ENCODE measurements at regions not wholly inside any gene's neighbourhood (a gene's known extent, or its start where the extent isn't known, plus 50 kb on each side); places are given as distances from the start of the nearest gene placed in this dataset.

DNA sequence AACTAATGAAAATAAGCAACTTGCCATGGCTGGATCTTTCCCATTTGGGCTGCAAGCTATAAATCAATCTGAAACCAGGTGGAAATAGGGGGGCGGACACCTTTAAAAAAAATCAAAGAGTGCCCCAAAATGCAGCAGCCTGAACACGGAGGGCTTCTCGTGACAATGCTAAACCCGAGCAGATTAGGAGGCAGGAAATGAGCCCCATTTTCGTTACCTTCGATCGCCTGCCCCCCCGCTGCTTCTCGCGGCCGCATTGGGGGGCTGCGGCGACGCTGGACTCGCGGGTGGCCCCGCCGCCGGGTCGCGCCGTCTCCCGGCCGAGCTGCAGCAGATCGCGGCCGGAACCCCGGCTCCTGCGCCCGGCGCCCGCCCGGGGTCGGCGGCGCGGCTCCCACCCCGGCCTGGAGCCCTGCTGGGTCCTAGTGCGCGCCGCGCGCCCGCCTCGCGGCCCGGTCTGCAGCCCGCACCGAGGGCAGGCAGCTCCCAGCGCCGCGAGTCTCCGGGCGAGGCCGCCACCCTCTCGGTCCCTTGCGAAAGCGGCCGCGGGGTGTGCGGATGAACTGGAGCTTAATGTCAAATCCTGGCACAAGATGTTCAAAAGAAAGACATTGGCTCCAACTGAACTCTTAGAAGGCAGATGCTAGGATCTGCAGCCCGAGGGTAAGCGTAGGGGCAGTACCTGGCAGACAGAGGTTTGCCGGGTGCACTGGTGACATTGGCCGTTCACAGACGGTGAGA is 201.9 kb upstream of the FOXN3 start:
- TF ChIP-seq, protein P1, sequence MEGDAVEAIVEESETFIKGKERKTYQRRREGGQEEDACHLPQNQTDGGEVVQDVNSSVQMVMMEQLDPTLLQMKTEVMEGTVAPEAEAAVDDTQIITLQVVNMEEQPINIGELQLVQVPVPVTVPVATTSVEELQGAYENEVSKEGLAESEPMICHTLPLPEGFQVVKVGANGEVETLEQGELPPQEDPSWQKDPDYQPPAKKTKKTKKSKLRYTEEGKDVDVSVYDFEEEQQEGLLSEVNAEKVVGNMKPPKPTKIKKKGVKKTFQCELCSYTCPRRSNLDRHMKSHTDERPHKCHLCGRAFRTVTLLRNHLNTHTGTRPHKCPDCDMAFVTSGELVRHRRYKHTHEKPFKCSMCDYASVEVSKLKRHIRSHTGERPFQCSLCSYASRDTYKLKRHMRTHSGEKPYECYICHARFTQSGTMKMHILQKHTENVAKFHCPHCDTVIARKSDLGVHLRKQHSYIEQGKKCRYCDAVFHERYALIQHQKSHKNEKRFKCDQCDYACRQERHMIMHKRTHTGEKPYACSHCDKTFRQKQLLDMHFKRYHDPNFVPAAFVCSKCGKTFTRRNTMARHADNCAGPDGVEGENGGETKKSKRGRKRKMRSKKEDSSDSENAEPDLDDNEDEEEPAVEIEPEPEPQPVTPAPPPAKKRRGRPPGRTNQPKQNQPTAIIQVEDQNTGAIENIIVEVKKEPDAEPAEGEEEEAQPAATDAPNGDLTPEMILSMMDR (IDR thresholded peaks at IDR 0.05; ENCODE audit: insufficient read depth, low read depth, low read length) = no peak
- no peak for TF ChIP-seq EZH2 (IDR thresholded peaks at IDR 0.05; ENCODE audit: insufficient read depth, low read length)
